Glomerular visceral epithelial cell (primary cell): ENCODE measurements at regions not wholly inside any gene's neighbourhood (a gene's known extent, or its start where the extent isn't known, plus 50 kb on each side); places are given as distances from the start of the nearest gene placed in this dataset.
"Not testable (repeated sequence)": the region's sequence is repeated elsewhere in the genome, so short reads cannot be mapped to it uniquely, and the experiment has no call there.

ENCODE experiments used
- DNase-seq: peaks from one replicate; pipeline ENCODE4 v3.0.0-alpha.2; 2016; ENCODE audit errors: extremely low spot score

GRCh38 chr1:146281522-146281921 lies 52.7 kb upstream of the NOTCH2NLA start:
- not testable (repeated sequence) for DNase-seq

GRCh38 chr1:146278758-146279157 lies 49.9 kb upstream of the NOTCH2NLA start:
- not testable (repeated sequence) for DNase-seq
